Trophoblast cell (in vitro differentiated cells and primary cell): ENCODE measurements at regions not wholly inside any gene's neighbourhood (a gene's known extent, or its start where the extent isn't known, plus 50 kb on each side); places are given as distances from the start of the nearest gene placed in this dataset.

Source experiments
- DNase-seq, 2 donors: peaks; one replicate each; pipeline ENCODE4 v3.0.0-alpha.2; 2016
- H2AFZ ChIP-seq: 2 replicates; pipeline ENCODE4 v1.6.1; 2013; ENCODE audit warnings: low read length, moderate library complexity, mild to moderate bottlenecking; ENCODE audit not compliant: insufficient read depth, poor library complexity
- H2AK5ac ChIP-seq: 2 replicates; pipeline ENCODE4 v1.6.1; 2013; ENCODE audit warnings: mild to moderate bottlenecking, low read length
- H2BK120ac ChIP-seq: 2 replicates; pipeline ENCODE4 v1.6.1; 2013; ENCODE audit warnings: low read length, mild to moderate bottlenecking, moderate library complexity; ENCODE audit not compliant: insufficient read depth, poor library complexity
- H2BK12ac ChIP-seq: 2 replicates; pipeline ENCODE4 v1.6.1; 2013; ENCODE audit warnings: mild to moderate bottlenecking, low read length, moderate library complexity
- H2BK5ac ChIP-seq: 2 replicates; pipeline ENCODE4 v1.6.1; 2013; ENCODE audit warnings: low read length, low read depth, moderate library complexity, mild to moderate bottlenecking; ENCODE audit not compliant: poor library complexity
- H3K14ac ChIP-seq: 2 replicates; pipeline ENCODE4 v1.6.1; 2013; ENCODE audit warnings: mild to moderate bottlenecking, low read length
- H3K18ac ChIP-seq: 2 replicates; pipeline ENCODE4 v1.6.1; 2013; ENCODE audit warnings: mild to moderate bottlenecking, low read length
- H3K23ac ChIP-seq: 2 replicates; pipeline ENCODE4 v1.6.1; 2013; ENCODE audit warnings: low read length
- H3K27ac ChIP-seq: 2 replicates; pipeline ENCODE4 v1.5.1; 2013; ENCODE audit warnings: low read depth, mild to moderate bottlenecking, inconsistent platforms, low read length, moderate library complexity
- H3K27me3 ChIP-seq: 2 replicates; pipeline ENCODE4 v1.6.1; 2013; ENCODE audit warnings: inconsistent platforms, mild to moderate bottlenecking, low read length, moderate library complexity; ENCODE audit not compliant: insufficient read depth
- H3K36me3 ChIP-seq, 2 experiments: 1 replicate in 1 of 2; 2 replicates in 1 of 2; pipeline ENCODE4 v1.6.1; 2013; ENCODE audit warnings: low read length in 2 of 2, mild to moderate bottlenecking in 2 of 2, moderate library complexity in 1 of 2; ENCODE audit not compliant: insufficient read depth in 2 of 2, control insufficient read depth in 1 of 2
- H3K4ac ChIP-seq: 2 replicates; pipeline ENCODE4 v1.6.1; 2013; ENCODE audit warnings: low read depth, mild to moderate bottlenecking, low read length, moderate library complexity
- H3K4me1 ChIP-seq, 2 experiments: 1 replicate in 1 of 2; 2 replicates in 1 of 2; pipeline ENCODE4 v1.6.1; 2013; ENCODE audit warnings: low read length in 2 of 2, mild to moderate bottlenecking in 2 of 2, moderate library complexity in 1 of 2; ENCODE audit not compliant: insufficient read depth in 2 of 2, control insufficient read depth in 1 of 2
- H3K4me2 ChIP-seq: 2 replicates; pipeline ENCODE4 v1.6.1; 2013; ENCODE audit warnings: inconsistent platforms, mild to moderate bottlenecking, low read length, moderate library complexity
- H3K4me3 ChIP-seq: 2 replicates; pipeline ENCODE4 v1.5.1; 2013; ENCODE audit warnings: mild to moderate bottlenecking, low read depth, low read length, inconsistent platforms
- H3K79me1 ChIP-seq: one replicate; pipeline ENCODE4 v1.6.1; 2013; ENCODE audit warnings: low read length
- H3K79me2 ChIP-seq: 2 replicates; pipeline ENCODE4 v1.6.1; 2013; ENCODE audit warnings: low read length, mild to moderate bottlenecking; ENCODE audit not compliant: control insufficient read depth, insufficient read depth, poor library complexity
- H3K9ac ChIP-seq: 2 replicates; pipeline ENCODE4 v1.6.1; 2013; ENCODE audit warnings: mild to moderate bottlenecking, low read length
- H3K9me3 ChIP-seq: 2 replicates; pipeline ENCODE4 v1.6.1; 2013; ENCODE audit warnings: low read depth, mild to moderate bottlenecking, control low read depth, inconsistent platforms, low read length; ENCODE audit not compliant: insufficient read depth
- H4K12ac ChIP-seq: 2 replicates; pipeline ENCODE4 v1.6.1; 2013; ENCODE audit warnings: low read depth, mild to moderate bottlenecking, low read length, moderate library complexity
- H4K8ac ChIP-seq: 2 replicates; pipeline ENCODE4 v1.6.1; 2013; ENCODE audit warnings: low read depth, mild to moderate bottlenecking, low read length, moderate library complexity
- H4K91ac ChIP-seq: one replicate; pipeline ENCODE4 v1.6.1; 2013; ENCODE audit warnings: low read depth, mild to moderate bottlenecking, low read length, moderate library complexity
- WGBS: extraction: QIAGEN DNeasy Blood & Tissue Kit; methylation state at CpG from one replicate; pipeline ENCODE4 v1.1.7; 2013; ENCODE audit warnings: missing lambda C conversion rate; ENCODE audit not compliant: insufficient read length, insufficient coverage; ENCODE audit errors: extremely low coverage; 5-methylcytosine and 5-hydroxymethylcytosine counted together

GRCh38 chr9:17978773-17979172, 399.9 kb downstream of the SH3GL2 start:
- no peaks in the 10 kb centered on the region for H3K4me1 ChIP-seq
- no peak overlapping the region for H3K23ac ChIP-seq
- DNase-seq = no peak
- no peak overlapping the region for H4K91ac ChIP-seq
- H3K9me3 ChIP-seq = no peaks in the 10 kb centered on the region
- no peak overlapping the region for H4K8ac ChIP-seq
- H4K12ac ChIP-seq = no peak overlapping the region
- no peak overlapping the region for H2AFZ ChIP-seq
- H3K27me3 ChIP-seq = no peaks in the 10 kb centered on the region
- no peaks in the 10 kb centered on the region for H3K79me2 ChIP-seq
- no peaks in the 10 kb centered on the region for H3K79me1 ChIP-seq
- no peak overlapping the region for H3K4me3 ChIP-seq
- no peak overlapping the region for H3K27ac ChIP-seq
- no peak overlapping the region for H2BK12ac ChIP-seq
- no peak overlapping the region for H2BK5ac ChIP-seq
- H3K9ac ChIP-seq = no peak overlapping the region
- no peak overlapping the region for H3K4me2 ChIP-seq
- H3K36me3 ChIP-seq = no peaks in the 10 kb centered on the region
- H3K4ac ChIP-seq = no peak overlapping the region
- H2BK120ac ChIP-seq = no peak overlapping the region
- no peak overlapping the region for H2AK5ac ChIP-seq
- H3K14ac ChIP-seq = no peak overlapping the region
- WGBS = no CpG with 5 or more reads among the region's 2 CpGs
- no peak overlapping the region for H3K18ac ChIP-seq

DNA sequence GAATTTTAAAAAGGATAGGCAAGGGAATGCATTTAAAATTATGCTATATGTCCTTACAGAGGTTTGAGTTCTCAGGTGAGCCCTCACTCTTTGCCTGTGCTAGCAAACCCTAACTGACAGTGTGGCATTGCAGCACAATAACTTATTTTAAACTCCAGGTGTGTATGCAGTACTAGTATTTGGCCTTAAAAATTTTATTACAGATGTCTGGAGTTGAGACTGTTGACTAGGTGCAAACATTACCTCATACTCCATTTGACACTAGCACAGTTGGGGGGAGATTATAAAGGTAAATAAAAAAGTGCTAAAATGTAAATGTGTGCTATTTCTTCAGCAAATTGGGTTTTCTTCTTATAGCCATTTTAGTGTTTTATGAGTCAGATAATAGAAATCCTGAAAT, 407.7 kb downstream of the SH3GL2 start:
- no peak overlapping the region for H2AFZ ChIP-seq
- no peak overlapping the region for H2BK5ac ChIP-seq
- no peaks in the 10 kb centered on the region for H3K79me2 ChIP-seq
- H3K36me3 ChIP-seq = no peaks in the 10 kb centered on the region
- no peak overlapping the region for H3K4me3 ChIP-seq
- no peak for DNase-seq
- H3K79me1 ChIP-seq = no peaks in the 10 kb centered on the region
- no peak overlapping the region for H3K14ac ChIP-seq
- no peak overlapping the region for H3K27ac ChIP-seq
- H4K12ac ChIP-seq = no peak overlapping the region
- H3K9me3 ChIP-seq = no peaks in the 10 kb centered on the region
- no peak overlapping the region for H2BK12ac ChIP-seq
- no peak overlapping the region for H4K91ac ChIP-seq
- H3K27me3 ChIP-seq = no peaks in the 10 kb centered on the region
- H2AK5ac ChIP-seq = no peak overlapping the region
- H2BK120ac ChIP-seq = no peak overlapping the region
- no peak overlapping the region for H3K18ac ChIP-seq
- no peaks in the 10 kb centered on the region for H3K4me1 ChIP-seq
- no peak overlapping the region for H3K23ac ChIP-seq
- H4K8ac ChIP-seq = no peak overlapping the region
- H3K4me2 ChIP-seq = no peak overlapping the region
- H3K4ac ChIP-seq = no peak overlapping the region
- H3K9ac ChIP-seq = no peak overlapping the region

GRCh38 chr9:17987189-17987588, 408.3 kb downstream of the SH3GL2 start:
- Histone ChIP-seq H3K18ac (no peak overlapping the region), H3K36me3 (no peaks in the 10 kb centered on the region), H3K14ac (no peak overlapping the region), H2AFZ (no peak overlapping the region), H4K12ac (no peak overlapping the region), H2BK12ac (no peak overlapping the region), H3K4me1 (no peaks in the 10 kb centered on the region), H3K79me2 (no peaks in the 10 kb centered on the region), H3K27ac (no peak overlapping the region), H4K91ac (no peak overlapping the region), H3K4ac (no peak overlapping the region), H3K9ac (no peak overlapping the region), H3K27me3 (no peaks in the 10 kb centered on the region), H2BK5ac (no peak overlapping the region), H2AK5ac (no peak overlapping the region), H4K8ac (no peak overlapping the region), H3K4me3 (no peak overlapping the region), H3K4me2 (no peak overlapping the region), H2BK120ac (no peak overlapping the region), H3K23ac (no peak overlapping the region), H3K79me1 (no peaks in the 10 kb centered on the region), H3K9me3 (no peaks in the 10 kb centered on the region)
- no peak for DNase-seq
- WGBS = 100% methylated on average over 2 of the region's 5 CpGs

DNA sequence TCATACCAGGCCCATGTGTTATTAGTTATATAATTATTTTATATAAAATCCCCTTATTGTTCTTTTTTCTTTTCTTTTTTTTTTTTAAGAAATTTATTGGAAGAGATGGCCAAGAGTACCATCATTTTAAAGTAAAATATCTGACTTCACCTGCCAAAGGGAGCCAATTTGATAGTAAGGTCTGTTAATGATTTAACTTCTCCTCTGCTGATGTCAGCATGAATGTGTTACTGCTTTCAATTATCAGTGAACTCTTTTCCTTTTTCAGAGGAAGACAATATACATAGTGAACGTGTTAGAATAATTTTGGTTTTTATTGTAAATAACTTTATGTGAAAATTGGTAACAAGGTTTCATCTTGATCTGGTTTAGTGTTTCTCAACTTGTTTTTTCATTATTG, 409.6 kb downstream of the SH3GL2 start:
- Histone ChIP-seq H3K18ac (no peak overlapping the region), H2AFZ (no peak overlapping the region), H2BK5ac (no peak overlapping the region), H3K27ac (no peak overlapping the region), H4K91ac (no peak overlapping the region), H3K23ac (no peak overlapping the region), H3K14ac (no peak overlapping the region), H2BK120ac (no peak overlapping the region), H3K27me3 (no peaks in the 10 kb centered on the region), H3K4ac (no peak overlapping the region), H2AK5ac (no peak overlapping the region), H3K36me3 (no peaks in the 10 kb centered on the region), H2BK12ac (no peak overlapping the region), H3K79me2 (no peaks in the 10 kb centered on the region), H3K4me2 (no peak overlapping the region), H3K4me3 (no peak overlapping the region), H3K79me1 (no peaks in the 10 kb centered on the region), H3K9me3 (no peaks in the 10 kb centered on the region), H4K12ac (no peak overlapping the region), H3K4me1 (no peaks in the 10 kb centered on the region), H4K8ac (no peak overlapping the region), H3K9ac (no peak overlapping the region)
- WGBS = no CpG with 5 or more reads among the region's 1 CpG
- no peak for DNase-seq

DNA sequence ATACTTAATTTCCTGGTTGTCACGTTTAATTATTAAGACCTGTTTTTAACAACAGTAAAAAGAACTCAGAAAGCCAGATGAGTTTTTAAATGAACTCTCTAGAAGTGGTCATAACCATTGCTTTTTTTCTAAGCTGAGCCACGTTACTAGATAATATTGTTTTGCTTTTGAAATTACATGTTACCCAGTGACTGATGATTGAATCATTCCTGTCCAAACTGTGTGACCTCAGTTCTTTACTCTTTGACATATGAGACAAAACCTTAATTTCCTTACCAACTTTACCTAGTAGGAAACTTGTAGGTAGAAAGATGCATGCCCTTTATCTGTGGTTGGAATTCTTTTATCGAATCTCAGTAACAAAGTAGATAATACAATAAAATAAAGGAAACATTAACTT, 411.7 kb downstream of the SH3GL2 start:
- Histone ChIP-seq H3K9ac (no peak overlapping the region), H3K36me3 (no peaks in the 10 kb centered on the region), H3K4ac (no peak overlapping the region), H3K27me3 (no peaks in the 10 kb centered on the region), H2BK120ac (no peak overlapping the region), H3K9me3 (no peaks in the 10 kb centered on the region), H4K91ac (no peak overlapping the region), H2AK5ac (no peak overlapping the region), H2BK12ac (no peak overlapping the region), H4K8ac (no peak overlapping the region), H3K18ac (no peak overlapping the region), H3K4me2 (no peak overlapping the region), H3K4me3 (no peak overlapping the region), H3K79me1 (no peaks in the 10 kb centered on the region), H2BK5ac (no peak overlapping the region), H3K14ac (no peak overlapping the region), H4K12ac (no peak overlapping the region), H3K23ac (no peak overlapping the region), H3K27ac (no peak overlapping the region), H3K4me1 (no peaks in the 10 kb centered on the region), H3K79me2 (no peaks in the 10 kb centered on the region), H2AFZ (no peak overlapping the region)
- WGBS = no CpG with 5 or more reads among the region's 3 CpGs
- no peak for DNase-seq
